GM12878 (cell line): ENCODE measurements at regions not wholly inside any gene's neighbourhood (a gene's known extent, or its start where the extent isn't known, plus 50 kb on each side); places are given as distances from the start of the nearest gene placed in this dataset.

Experiments
- ATAC-seq: fragments of 200-7000 bp; cut with Tn5 transposase; 3 replicates; pipeline ENCODE4 v1.9.1; 2020; ENCODE audit warnings: mild to moderate bottlenecking, moderate library complexity
- BruUV-seq: library from RNA; stranded (reverse); fragments of 400-500 nt; replicated peaks from 2 replicates; lab custom pipeline; 2021; lab: Mats Ljungman, UMichigan
- CTCF ChIA-PET: fragments of 300-600 bp; sonication (Branson Sonifier 250); formaldehyde crosslinking; extraction: SDS; loops from one replicate; lab custom pipeline; 2021; ENCODE audit warnings: inconsistent platforms; lab: Yijun Ruan, JAX
- POLR2A ChIA-PET: fragments of 350-600 bp; formaldehyde crosslinking; extraction: SDS; loops from one replicate; lab custom pipeline; 2021; ENCODE audit warnings: inconsistent platforms; lab: Charles Lee
- RAD21 ChIA-PET: fragments of 300-600 bp; sonication (Branson Sonifier 250); formaldehyde crosslinking; loops from one replicate; lab custom pipeline; 2023; ENCODE audit warnings: antibody characterized with exemption; ENCODE audit not compliant: unreplicated experiment; lab: Charles Lee
- SMC1A ChIA-PET: fragments of 300-600 bp; sonication (Branson Sonifier 250); formaldehyde crosslinking; loops from one replicate; lab custom pipeline; 2023; ENCODE audit not compliant: unreplicated experiment, uncharacterized antibody; lab: Charles Lee
- DNase-seq: peaks from one replicate; pipeline ENCODE4 v3.0.0-alpha.2; 2011; ENCODE audit warnings: low read depth, low spot score
- FAIRE-seq: peaks from 3 replicates; lab custom pipeline; 2011; peaks lifted over from hg19 to GRCh38; lab: Jason Lieb, UNC
- H2AFZ ChIP-seq: 2 replicates; pipeline ENCODE4 v1.6.0; 2011; ENCODE audit warnings: low read depth, low read length, control low read depth; ENCODE audit not compliant: control insufficient read depth
- H3K27ac ChIP-seq: 2 replicates; pipeline ENCODE4 v1.5.1; 2011; ENCODE audit warnings: control low read depth; ENCODE audit not compliant: control insufficient read depth, insufficient read depth
- H3K27me3 ChIP-seq, 2 experiments: replicated peaks in 1 of 2; 2 replicates each; pipeline versions ENCODE4 v1.6.0 to v1.6.1; 2011; ENCODE audit warnings: low read length in 1 of 2; ENCODE audit not compliant: control insufficient read depth in 2 of 2, insufficient read depth in 2 of 2
- H3K36me3 ChIP-seq, 2 experiments: 2 replicates each; pipeline ENCODE4 v1.5.1; 2011; ENCODE audit warnings: low read length in 1 of 2; ENCODE audit not compliant: control insufficient read depth in 2 of 2, insufficient read depth in 2 of 2
- H3K4me1 ChIP-seq: 2 replicates; pipeline ENCODE4 v1.6.1; 2011; ENCODE audit warnings: mild to moderate bottlenecking, low read length, moderate library complexity, mixed read lengths; ENCODE audit not compliant: control insufficient read depth, insufficient read depth
- H3K4me2 ChIP-seq: 2 replicates; pipeline ENCODE4 v1.6.0; 2011; ENCODE audit warnings: control low read depth; ENCODE audit not compliant: control insufficient read depth, insufficient read depth
- H3K4me3 ChIP-seq: fragments of 200-600 bp; sonication (generic); 2 replicates; pipeline ENCODE4 v1.5.1; 2016
- H3K79me2 ChIP-seq: 2 replicates; pipeline ENCODE4 v1.6.0; 2011; ENCODE audit warnings: low read length; ENCODE audit not compliant: control insufficient read depth, insufficient read depth
- H3K9ac ChIP-seq: 2 replicates; pipeline ENCODE4 v1.8.0; 2011; ENCODE audit warnings: low read length, control low read depth, mixed read lengths; ENCODE audit not compliant: control insufficient read depth, insufficient read depth
- H3K9me3 ChIP-seq: replicated peaks from 3 replicates; pipeline ENCODE4 v1.5.1; 2011; ENCODE audit warnings: mild to moderate bottlenecking, low read length; ENCODE audit not compliant: control insufficient read depth, insufficient read depth
- H4K20me1 ChIP-seq: 2 replicates; pipeline ENCODE4 v1.6.0; 2011; ENCODE audit not compliant: control insufficient read depth, insufficient read depth
- BRCA1 ChIP-seq: IDR thresholded peaks from 2 replicates; pipeline ENCODE4 v1.6.1; 2011; ENCODE audit warnings: low read depth, low read length, improper control_type of control experiment
- CREB1 ChIP-seq: IDR thresholded peaks from 2 replicates; pipeline ENCODE4 v1.6.1; 2012; ENCODE audit warnings: low read depth, mild to moderate bottlenecking, inconsistent platforms
- EZH2 ChIP-seq: IDR thresholded peaks from 2 replicates; pipeline ENCODE4 v1.6.1; 2012; ENCODE audit warnings: low read depth, mild to moderate bottlenecking, control low read depth, inconsistent platforms, low read length, borderline replicate concordance; ENCODE audit not compliant: control insufficient read depth
- FOXM1 ChIP-seq: IDR thresholded peaks from 2 replicates; pipeline ENCODE4 v1.6.1; 2012; ENCODE audit warnings: low read depth, mild to moderate bottlenecking, inconsistent platforms, low read length, moderate library complexity
- HDAC2 ChIP-seq: fragments of 200-600 bp; sonication (generic); IDR thresholded peaks from 2 replicates; pipeline ENCODE4 v1.6.1; 2017
- LARP7 ChIP-seq: fragments of 450-650 bp; IDR thresholded peaks from 2 replicates; pipeline ENCODE4 v1.6.1; 2017; ENCODE audit warnings: mild to moderate bottlenecking
- MLLT1 ChIP-seq: fragments of 450-650 bp; IDR thresholded peaks from 2 replicates; pipeline ENCODE4 v1.6.1; 2016; ENCODE audit warnings: mild to moderate bottlenecking
- NRF1 ChIP-seq: conservative IDR thresholded peaks from 2 replicates; pipeline ENCODE4 v1.6.1; 2011; ENCODE audit warnings: mild to moderate bottlenecking, low read depth, low read length, improper control_type of control experiment
- SMAD1 ChIP-seq: fragments of 450-650 bp; IDR thresholded peaks from 2 replicates; pipeline ENCODE4 v1.6.1; 2018; ENCODE audit warnings: mild to moderate bottlenecking, low read depth; ENCODE audit not compliant: partially characterized antibody
- SP1 ChIP-seq: IDR thresholded peaks from one replicate; pipeline ENCODE4 v1.6.1; 2011; ENCODE audit warnings: low read depth, low read length
- SPI1 ChIP-seq: IDR thresholded peaks from 2 replicates; pipeline ENCODE4 v1.6.1; 2011; ENCODE audit warnings: low read depth, mild to moderate bottlenecking, low read length, moderate library complexity, borderline replicate concordance; ENCODE audit not compliant: insufficient read depth
- TBL1XR1 ChIP-seq: IDR thresholded peaks from 2 replicates; pipeline ENCODE4 v1.6.1; 2012; ENCODE audit warnings: low read depth, low read length, improper control_type of control experiment
- USF2 ChIP-seq: IDR thresholded peaks from 2 replicates; pipeline ENCODE4 v1.6.1; 2011; ENCODE audit warnings: low read depth, low read length, improper control_type of control experiment, borderline replicate concordance
- ZNF24 ChIP-seq: fragments of 450-650 bp; IDR thresholded peaks from 2 replicates; pipeline ENCODE4 v1.6.1; 2017; ENCODE audit warnings: antibody characterized with exemption, mild to moderate bottlenecking
- WGBS: methylation state at CpG from one replicate; pipeline ENCODE4 v1.1.6; 2016; ENCODE audit warnings: low lambda C conversion rate; ENCODE audit not compliant: insufficient replicate concordance, insufficient coverage; ENCODE audit errors: missing lambda C conversion rate; 5-methylcytosine and 5-hydroxymethylcytosine counted together
- in situ Hi-C: fragments of 300-500 bp; cut with MboI; formaldehyde crosslinking; loops from 9 replicates; pipeline ENCODE4 v1.14.3; 2018; ENCODE audit warnings: mixed read lengths
- intact Hi-C: fragments of 100-400 bp; cut with micrococcal nuclease; formaldehyde crosslinking; loops from one replicate; pipeline ENCODE4 v1.14.2; 2022; ENCODE audit not compliant: unreplicated experiment
- TF ChIP-seq, protein P1 (sequence below): IDR thresholded peaks from 2 replicates; pipeline ENCODE4 v1.6.1; 2011; ENCODE audit warnings: low read depth, mild to moderate bottlenecking, low read length, moderate library complexity, borderline replicate concordance; ENCODE audit errors: extremely low read depth
- TF ChIP-seq, protein P2 (sequence below): fragments of 450-650 bp; conservative IDR thresholded peaks from 2 replicates; pipeline ENCODE4 v1.6.1; 2017; ENCODE audit warnings: mild to moderate bottlenecking, moderate library complexity

DNA sequence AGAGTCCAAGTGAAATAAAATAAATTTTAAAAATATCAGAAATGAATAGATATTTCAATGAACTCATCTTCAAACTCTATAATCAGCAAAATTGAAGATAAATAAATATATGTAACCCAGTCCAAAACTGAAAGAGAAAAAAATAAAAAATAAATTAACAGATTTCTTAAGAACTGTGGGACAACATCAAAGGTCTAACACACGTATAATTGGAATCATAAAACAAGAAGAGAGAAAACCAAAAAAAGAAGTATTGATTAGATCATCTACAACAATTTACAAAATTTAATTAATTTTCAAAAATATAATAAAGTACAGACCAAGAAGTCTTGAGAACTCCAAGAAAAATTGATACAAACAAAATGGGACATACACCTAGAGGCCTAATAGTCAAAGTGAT, 625.8 kb upstream of the SORCS1 start (continued):
- TF ChIP-seq SPI1 (no peak), LARP7 (no peak)

DNA sequence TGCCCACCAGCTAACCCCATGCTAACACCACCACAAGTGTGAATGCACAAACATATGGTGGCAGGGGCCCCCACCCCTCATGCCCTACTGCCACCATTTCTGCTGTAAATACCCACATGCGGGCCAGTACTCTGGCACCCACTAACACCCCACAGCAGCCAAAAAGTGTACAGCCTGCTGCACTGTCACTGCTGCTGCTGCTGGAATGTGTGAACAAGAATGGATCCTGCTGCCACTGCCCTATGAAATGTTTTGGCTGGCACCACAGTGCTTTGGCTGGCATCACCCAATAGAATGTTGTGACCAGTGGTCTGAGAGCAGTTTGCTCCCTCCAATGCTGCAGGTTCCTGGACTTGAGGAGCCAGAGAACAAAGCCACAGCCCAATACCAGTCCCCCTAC, 606.6 kb upstream of the SORCS1 start:
- Histone ChIP-seq H3K36me3 (no peaks in the 10 kb centered on the region), H3K4me2 (no peak overlapping the region), H4K20me1 (no peaks in the 10 kb centered on the region), H2AFZ (no peak overlapping the region), H3K27me3 (no peaks in the 10 kb centered on the region)
- no peak for DNase-seq
- intact Hi-C loops: no loop called here
- no peak for FAIRE-seq
- ChIA-PET POLR2A (no interaction called here), RAD21 (interaction anchor here (0.6 kb wide), 1 partner anchor 434 kb away, joined by 3 read pairs; no protein-coding TSS in a partner anchor), SMC1A (interaction anchor here (1.0 kb wide), 1 partner anchor 21 kb away, joined by 4 read pairs; no protein-coding TSS in a partner anchor)
- 80% methylated on average over 1 of the region's 1 CpG for WGBS
- BruUV-seq: no TSS peak
- no peak for ATAC-seq
- TF ChIP-seq USF2 (no peak), FOXM1 (no peak), CREB1 (no peak), ZNF24 (no peak), NRF1 (no peak), LARP7 (no peak), HDAC2 (no peak), SP1 (no peak), MLLT1 (no peak), TBL1XR1 (no peak), SMAD1 (no peak), BRCA1 (no peak), EZH2 (no peak)
- TF ChIP-seq, protein P1, sequence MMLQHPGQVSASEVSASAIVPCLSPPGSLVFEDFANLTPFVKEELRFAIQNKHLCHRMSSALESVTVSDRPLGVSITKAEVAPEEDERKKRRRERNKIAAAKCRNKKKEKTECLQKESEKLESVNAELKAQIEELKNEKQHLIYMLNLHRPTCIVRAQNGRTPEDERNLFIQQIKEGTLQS: no peak
- TF ChIP-seq, protein P2, sequence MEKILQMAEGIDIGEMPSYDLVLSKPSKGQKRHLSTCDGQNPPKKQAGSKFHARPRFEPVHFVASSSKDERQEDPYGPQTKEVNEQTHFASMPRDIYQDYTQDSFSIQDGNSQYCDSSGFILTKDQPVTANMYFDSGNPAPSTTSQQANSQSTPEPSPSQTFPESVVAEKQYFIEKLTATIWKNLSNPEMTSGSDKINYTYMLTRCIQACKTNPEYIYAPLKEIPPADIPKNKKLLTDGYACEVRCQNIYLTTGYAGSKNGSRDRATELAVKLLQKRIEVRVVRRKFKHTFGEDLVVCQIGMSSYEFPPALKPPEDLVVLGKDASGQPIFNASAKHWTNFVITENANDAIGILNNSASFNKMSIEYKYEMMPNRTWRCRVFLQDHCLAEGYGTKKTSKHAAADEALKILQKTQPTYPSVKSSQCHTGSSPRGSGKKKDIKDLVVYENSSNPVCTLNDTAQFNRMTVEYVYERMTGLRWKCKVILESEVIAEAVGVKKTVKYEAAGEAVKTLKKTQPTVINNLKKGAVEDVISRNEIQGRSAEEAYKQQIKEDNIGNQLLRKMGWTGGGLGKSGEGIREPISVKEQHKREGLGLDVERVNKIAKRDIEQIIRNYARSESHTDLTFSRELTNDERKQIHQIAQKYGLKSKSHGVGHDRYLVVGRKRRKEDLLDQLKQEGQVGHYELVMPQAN: no peak
- TF ChIP-seq, all 136 proteins: peak for 0
- H3K79me2 ChIP-seq: no peaks in the 10 kb centered on the region
- no peaks in the 10 kb centered on the region for H3K9me3 ChIP-seq
- CTCF ChIA-PET: no interaction called here
- no peak overlapping the region for H3K4me3 ChIP-seq
- in situ Hi-C loops: no loop called here
- H3K27ac ChIP-seq: no peak overlapping the region
- no peaks in the 10 kb centered on the region for H3K4me1 ChIP-seq
- no peak overlapping the region for H3K9ac ChIP-seq
